VCaP (cell line): ENCODE measurements at regions not wholly inside any gene's neighbourhood (a gene's known extent, or its start where the extent isn't known, plus 50 kb on each side); places are given as distances from the start of the nearest gene placed in this dataset.

Experiments used
- H3K27ac ChIP-seq: fragments of 450-650 bp; 2 replicates; pipeline ENCODE4 v1.5.1; 2017
- TF ChIP-seq, protein P1 (sequence below): fragments of 450-650 bp; conservative IDR thresholded peaks from 2 replicates; pipeline ENCODE4 v1.5.1; 2017; ENCODE audit warnings: mild to moderate bottlenecking, moderate library complexity

DNA sequence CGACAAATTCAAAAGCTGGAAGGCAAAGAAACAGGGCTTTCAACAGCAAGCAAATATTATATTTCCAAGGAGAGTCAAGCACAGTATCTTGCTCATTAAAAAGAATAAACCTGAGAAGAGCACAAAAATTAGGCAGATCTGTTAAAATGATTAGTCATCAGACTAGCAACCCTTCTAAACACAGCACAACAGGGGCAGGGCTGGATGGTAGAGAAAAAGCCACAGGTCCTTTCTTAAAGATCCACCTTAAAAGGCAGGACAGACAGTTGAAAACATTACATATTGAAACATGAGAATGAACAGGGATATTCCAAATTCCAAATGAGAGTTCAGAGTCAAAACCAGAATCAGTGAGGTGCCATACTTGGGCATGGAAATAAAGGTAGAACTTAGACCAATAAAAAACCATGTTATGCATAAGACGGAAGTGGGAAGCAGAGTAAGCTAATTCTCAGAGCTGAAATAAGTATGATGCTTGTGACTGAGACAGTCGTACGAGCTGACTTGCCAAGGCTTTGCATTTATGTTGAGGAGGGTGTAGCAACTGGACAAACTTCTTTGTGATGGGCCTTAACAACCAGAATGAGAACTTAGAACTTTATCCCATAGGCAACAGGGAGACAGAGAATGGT lies 126.9 kb upstream of the FAM9B start:
- TF ChIP-seq, protein P1, sequence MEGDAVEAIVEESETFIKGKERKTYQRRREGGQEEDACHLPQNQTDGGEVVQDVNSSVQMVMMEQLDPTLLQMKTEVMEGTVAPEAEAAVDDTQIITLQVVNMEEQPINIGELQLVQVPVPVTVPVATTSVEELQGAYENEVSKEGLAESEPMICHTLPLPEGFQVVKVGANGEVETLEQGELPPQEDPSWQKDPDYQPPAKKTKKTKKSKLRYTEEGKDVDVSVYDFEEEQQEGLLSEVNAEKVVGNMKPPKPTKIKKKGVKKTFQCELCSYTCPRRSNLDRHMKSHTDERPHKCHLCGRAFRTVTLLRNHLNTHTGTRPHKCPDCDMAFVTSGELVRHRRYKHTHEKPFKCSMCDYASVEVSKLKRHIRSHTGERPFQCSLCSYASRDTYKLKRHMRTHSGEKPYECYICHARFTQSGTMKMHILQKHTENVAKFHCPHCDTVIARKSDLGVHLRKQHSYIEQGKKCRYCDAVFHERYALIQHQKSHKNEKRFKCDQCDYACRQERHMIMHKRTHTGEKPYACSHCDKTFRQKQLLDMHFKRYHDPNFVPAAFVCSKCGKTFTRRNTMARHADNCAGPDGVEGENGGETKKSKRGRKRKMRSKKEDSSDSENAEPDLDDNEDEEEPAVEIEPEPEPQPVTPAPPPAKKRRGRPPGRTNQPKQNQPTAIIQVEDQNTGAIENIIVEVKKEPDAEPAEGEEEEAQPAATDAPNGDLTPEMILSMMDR = no peak
- no peak overlapping the region for H3K27ac ChIP-seq

DNA sequence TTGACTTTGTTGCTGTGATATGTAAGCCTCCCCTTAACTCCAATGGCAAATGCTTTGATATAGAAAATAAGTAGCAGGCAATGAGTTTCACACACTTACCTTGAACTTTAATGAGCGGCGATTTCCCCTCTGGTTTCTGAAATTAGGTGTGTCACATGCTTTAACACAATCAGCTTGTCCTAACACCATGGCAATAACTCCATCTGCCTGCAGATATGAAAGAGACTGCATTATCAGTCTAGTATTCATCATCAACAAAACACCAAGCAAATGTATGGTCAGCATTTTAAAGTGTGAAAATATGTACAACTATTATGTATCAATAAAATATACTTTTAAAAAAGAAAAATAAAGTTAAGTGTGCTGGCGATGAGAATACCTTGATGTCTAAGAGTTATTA lies 128.8 kb upstream of the FAM9B start:
- TF ChIP-seq, protein P1 = no peak

DNA sequence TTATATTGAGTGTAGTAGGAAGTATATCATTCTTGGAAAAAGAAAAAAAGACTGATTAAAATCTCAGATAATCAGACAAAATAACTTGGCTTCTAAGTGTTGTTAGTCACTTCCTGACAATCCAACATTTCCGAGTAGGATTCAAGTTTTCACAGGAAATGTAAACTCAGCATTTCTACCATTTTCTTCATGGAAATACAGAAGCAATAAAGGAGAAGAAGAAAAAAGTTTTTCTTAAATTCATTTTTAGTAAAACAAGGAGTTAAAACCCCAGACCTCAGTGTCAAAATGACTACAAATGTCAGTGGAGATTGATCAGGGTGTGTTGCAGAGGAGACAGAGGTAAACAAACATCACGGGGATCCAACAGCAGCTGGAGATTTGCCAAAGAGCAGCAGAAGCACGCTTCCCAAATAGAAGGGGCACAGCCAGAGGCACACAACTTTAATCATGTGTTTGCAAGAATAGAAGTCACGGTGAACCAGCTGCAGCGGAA lies 129.3 kb upstream of the FAM9B start:
- peak overlapping the region; percentile 53 for H3K27ac ChIP-seq
- TF ChIP-seq, protein P1 = no peak

More for the DNA sequence above, 128.8 kb upstream of the FAM9B start:
- peak overlapping the region; percentile 53 for H3K27ac ChIP-seq

DNA sequence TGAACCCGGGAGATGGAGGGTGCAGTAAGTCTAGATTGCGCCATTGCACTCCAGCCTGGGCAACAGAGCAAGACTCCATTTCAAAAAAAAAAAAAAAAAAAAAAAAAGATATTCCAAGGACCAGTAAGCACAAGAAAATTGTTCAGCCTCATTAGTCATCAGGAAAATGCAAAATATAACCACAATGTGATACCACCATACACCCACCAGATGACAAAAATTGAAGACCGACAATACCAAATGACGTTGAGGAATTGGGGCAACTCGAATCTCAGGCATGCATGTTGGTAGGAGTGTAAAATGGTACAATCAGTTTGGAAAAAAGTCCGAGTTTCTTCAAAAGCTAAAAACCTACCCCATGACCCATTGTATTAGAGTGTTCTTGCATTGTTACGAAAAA lies 130.2 kb upstream of the FAM9B start:
- TF ChIP-seq, protein P1 = no peak
- H3K27ac ChIP-seq = peak overlapping the region; percentile 53

DNA sequence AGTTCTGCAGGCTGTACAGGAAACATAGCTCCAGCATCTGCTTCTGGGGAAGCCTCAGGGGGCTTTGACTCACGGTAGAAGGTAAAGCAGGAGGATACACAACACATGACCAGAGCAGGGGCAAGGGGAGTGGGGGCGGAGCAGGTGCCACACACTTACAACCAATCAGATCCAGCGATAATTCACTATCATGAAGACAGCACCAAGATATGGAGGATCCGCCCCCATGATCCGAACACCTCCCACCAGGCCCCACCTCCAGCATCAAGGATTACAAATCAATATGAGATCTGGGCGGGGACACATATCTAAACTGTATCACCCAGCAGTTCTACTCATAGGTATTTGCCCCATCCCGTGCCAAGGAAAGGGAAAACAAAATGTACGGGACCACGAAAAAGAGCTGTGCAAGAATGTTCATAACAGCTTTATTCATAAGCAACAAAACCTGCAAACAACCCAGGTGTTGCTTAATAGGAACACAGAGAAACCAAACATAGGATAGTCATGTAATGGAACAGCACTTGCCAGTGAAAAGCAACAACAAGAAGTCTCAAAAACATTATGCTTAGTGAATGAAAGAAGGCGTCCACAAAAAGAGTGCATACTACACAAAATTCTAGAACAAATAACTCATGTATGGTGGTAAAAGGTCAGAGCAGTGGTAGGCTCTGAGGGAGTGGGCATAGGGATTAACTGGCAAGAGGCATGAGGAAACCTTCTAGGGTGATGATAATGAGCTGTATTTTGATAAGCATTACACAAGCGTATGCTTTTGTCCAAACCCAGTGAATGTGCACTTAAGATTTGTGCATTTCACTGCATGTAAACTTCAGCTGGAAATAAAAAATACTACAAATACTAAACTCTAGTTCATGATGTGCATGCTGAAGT lies 130.9 kb upstream of the FAM9B start:
- H3K27ac ChIP-seq = no peak overlapping the region; the same call in 1 of the 2 replicates
- TF ChIP-seq, protein P1 = no peak

DNA sequence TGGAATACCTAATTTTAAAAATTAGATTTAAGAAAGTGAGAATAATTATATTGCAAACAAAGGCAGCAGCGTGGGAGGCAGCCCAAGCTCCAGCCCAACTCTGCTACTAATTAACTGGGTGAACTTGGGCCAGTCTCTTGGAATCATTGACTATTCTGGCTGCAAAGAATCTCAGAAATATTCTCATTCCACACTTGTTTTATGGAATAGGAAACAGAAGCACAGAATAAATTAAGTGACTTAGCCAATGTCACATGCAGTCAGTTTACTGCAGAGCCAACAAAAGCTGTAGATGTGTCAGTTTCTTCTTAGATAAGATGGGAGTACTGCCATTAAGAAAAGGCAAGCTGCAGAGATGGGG lies 132.6 kb upstream of the FAM9B start:
- H3K27ac ChIP-seq = no peak overlapping the region
- TF ChIP-seq, protein P1 = no peak

DNA sequence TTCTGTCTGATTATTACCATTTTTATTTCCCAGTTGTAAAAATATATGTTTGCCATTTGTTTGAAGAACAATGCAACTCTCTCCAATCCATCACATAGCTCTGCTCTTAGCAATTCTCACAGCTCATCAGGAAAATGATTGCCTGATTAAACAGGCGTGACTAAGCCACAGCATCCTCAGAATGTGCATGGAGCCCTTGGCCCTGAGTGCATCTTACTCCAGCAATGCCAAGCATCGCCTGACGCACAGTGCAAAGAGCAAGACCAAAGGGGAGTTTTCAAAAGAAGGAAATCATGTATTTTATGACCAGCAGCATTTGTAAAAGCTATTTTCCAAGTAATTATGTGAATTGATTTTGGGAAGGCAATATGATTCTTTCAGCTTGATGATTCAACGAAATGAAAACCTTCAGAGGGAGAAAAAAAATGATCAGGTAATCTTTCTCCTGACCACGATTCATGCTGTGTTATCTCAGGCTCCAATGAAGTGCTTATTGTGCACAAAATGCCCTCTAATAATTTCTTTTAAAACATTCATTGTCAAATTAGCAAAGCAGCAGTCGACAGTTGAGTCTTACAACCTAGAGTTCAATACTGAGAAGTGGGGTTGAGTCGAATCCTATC lies 138.0 kb upstream of the FAM9B start:
- TF ChIP-seq, protein P1 = no peak
- H3K27ac ChIP-seq = no peak overlapping the region
